NCI-H2227 treated with DMSO at 0.1 percent for 48 hours (cell line): ENCODE measurements at regions not wholly inside any gene's neighbourhood (a gene's known extent, or its start where the extent isn't known, plus 50 kb on each side); places are given as distances from the start of the nearest gene placed in this dataset.

Experiments
- DNase-seq: peaks from one replicate; lab custom pipeline; 2025; lab: John Stamatoyannopoulos, UW

DNA sequence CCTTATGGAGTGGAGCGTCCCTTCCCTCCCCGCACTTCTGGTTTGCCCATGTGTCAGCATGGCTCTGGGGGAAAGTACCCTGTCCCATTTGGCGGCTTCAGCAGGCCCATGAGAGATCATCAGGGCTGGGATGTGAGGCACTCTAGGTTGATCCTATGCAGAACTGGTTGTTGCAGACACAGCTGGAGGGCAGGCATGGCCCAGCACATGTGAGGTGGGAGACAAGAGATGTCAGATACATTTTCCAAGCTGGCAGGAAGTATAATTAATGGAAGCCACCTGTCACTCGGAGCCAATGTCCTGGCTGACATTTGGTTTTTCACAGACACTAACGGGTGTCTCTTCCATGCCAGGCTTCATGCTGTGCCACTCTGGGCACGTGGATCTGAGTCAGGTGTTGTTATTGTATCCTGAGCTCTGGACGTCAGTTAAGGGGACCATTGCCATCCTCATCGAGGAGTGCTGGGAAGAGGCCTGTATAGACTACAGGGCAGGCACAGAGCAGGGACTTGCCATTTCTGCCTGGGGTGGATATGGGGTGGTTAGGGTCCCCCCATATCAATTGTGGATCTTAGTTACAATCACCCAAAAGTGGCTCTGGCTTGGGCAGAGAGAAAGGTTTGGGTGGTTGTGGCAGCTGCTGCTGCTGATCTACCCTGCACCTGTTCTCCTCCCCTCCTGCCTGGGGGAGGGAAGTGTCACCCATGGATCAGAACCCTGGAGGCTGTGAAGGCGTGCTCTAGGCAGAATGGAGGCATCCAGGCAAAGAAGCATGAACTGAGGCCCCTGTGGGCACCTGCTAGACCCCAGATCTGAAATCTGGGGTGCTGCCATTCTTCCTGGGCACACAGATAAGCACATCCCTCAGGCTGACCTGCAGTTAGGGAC, 140.7 kb downstream of the FBLN2 start:
- no peak for DNase-seq

GRCh38 chr3:13688824-13689223, 139.9 kb downstream of the FBLN2 start:
- DNase-seq: no peak

- no peak for DNase-seq
Observed at GRCh38 chr3:13688034-13688433, 139.1 kb downstream of the FBLN2 start.
